Activated CD4-positive, alpha-beta T cell treated with anti-CD3 and anti-CD28 coated beads, Interleukin-2, amount 10 ng/mL, durations not matched to agents 24 days and 14 days (primary cell): ENCODE measurements at regions not wholly inside any gene's neighbourhood (a gene's known extent, or its start where the extent isn't known, plus 50 kb on each side); places are given as distances from the start of the nearest gene placed in this dataset.

Source experiments
- DNase-seq: peaks from one replicate; pipeline ENCODE4 v3.0.0; 2022
- H3K27ac Mint-ChIP-seq: one replicate; pipeline ENCODE4 v1.8.0; 2022; ENCODE audit warnings: mild to moderate bottlenecking, mixed read lengths
- H3K27me3 Mint-ChIP-seq: one replicate; pipeline ENCODE4 v1.8.0; 2022; ENCODE audit warnings: mixed read lengths
- H3K36me3 Mint-ChIP-seq: one replicate; pipeline ENCODE4 v1.8.0; 2022; ENCODE audit warnings: low read depth, mild to moderate bottlenecking, mixed read lengths
- H3K4me1 Mint-ChIP-seq: one replicate; pipeline ENCODE4 v1.8.0; 2021; ENCODE audit warnings: mixed read lengths
- H3K4me3 Mint-ChIP-seq: one replicate; pipeline ENCODE4 v1.8.0; 2022; ENCODE audit warnings: mild to moderate bottlenecking, moderate library complexity, mixed read lengths
- H3K9me3 Mint-ChIP-seq: one replicate; pipeline ENCODE4 v1.8.0; 2021; ENCODE audit warnings: mixed read lengths
- intact Hi-C: fragments of 100-400 bp; cut with micrococcal nuclease; formaldehyde crosslinking; loops from one replicate; pipeline ENCODE4 v1.15.1; 2023

DNA sequence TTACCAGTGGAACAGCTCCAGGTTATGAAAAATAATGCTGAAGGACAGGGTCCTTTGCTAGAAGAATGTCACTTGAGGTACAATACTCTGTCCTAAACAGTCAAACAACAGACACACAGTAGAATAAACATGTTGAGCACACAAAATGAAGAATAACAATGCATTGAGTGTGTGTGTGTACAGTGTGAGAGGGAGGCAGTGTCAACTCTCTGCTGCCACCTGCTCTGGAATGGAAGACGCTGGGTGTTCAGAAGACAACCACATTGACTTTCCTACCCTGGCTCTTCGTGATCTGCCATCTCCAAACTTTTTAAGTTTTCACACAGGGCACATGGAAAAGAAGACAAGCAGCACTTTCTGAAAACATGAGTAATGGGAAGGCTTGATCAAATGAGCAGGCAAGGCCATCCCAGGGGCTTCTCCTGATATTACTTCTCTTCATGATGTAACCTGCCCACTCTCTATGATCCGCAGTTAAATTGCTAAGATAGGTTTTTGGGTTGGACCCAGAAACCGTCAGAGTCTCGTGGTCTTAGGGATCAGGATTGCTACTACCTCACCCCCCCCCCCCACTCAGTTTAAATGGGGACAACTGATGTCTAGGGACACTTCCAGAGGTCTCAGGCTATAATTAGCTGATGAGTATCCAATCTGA is 533.2 kb upstream of the TNP1 start:
- peaks cover 6% of the 10 kb centered on the region for H3K9me3 Mint-ChIP-seq
- H3K4me1 Mint-ChIP-seq = no peaks in the 10 kb centered on the region
- no peak overlapping the region for H3K4me3 Mint-ChIP-seq
- no peaks in the 10 kb centered on the region for H3K36me3 Mint-ChIP-seq
- DNase-seq = no peak
- no peak overlapping the region for H3K27ac Mint-ChIP-seq
- intact Hi-C loops = no loop called here
- H3K27me3 Mint-ChIP-seq = no peaks in the 10 kb centered on the region

DNA sequence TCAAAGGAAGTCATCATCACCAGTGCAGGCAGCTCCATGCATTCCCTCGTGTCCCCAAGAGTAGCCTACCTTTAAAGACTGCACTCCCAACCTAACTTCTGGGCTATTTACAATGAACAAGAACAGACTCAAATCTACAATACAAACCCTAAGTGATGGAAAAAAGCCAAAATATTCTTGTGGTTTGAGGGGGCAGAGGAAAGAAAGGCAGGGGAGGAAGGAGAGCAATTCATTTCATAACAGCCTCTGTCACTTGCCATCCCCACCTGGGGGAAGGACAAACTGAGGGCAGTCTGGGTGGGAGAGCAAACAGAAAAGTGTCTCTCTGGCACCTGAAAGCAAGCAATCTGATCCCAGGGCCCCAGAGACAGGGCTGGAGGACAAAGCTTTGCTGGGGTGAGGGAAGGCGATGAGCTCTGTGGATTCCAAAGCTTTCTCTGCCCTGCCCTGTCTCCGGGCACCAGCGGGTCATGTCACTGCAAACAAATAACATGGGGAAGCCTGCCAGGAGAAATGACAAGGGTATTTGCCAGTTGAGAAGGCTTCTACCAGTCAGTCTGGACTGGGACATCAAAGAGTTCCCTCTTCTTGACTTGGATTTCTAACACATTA is 528.0 kb upstream of the TNP1 start:
- H3K27ac Mint-ChIP-seq = no peak overlapping the region

DNA sequence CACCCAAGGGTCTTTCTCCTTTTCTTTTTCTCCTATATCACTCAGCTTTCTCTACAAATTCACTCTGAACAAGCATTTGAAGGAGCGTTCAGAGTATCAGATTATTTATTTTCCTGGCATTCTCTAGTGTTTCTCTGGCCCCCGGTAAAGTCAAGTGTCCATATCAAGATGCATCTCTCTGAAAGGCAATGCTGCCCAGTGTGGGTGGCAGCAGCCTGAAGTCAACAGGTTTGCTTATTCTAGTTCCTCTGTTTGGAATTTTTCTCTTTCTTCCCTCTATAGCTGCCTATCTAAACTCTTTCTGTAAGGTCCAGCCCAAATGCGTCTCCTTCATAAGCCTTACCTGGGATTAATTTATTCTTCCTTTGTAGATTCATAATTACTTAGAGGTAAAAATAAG is 526.2 kb upstream of the TNP1 start:
- DNase-seq = no peak
- Mint-ChIP-seq H3K4me3 (no peak overlapping the region), H3K36me3 (no peaks in the 10 kb centered on the region), H3K27ac (no peak overlapping the region), H3K4me1 (no peaks in the 10 kb centered on the region), H3K9me3 (peaks cover 9% of the 10 kb centered on the region), H3K27me3 (peaks cover 2% of the 10 kb centered on the region)
- intact Hi-C loops = no loop called here

More for the DNA sequence above, 528.0 kb upstream of the TNP1 start:
- no peaks in the 10 kb centered on the region for H3K36me3 Mint-ChIP-seq
- intact Hi-C loops = no loop called here
- H3K4me1 Mint-ChIP-seq = no peaks in the 10 kb centered on the region
- H3K9me3 Mint-ChIP-seq = peaks cover 9% of the 10 kb centered on the region
- no peak for DNase-seq
- no peak overlapping the region for H3K4me3 Mint-ChIP-seq
- H3K27me3 Mint-ChIP-seq = peaks cover 2% of the 10 kb centered on the region

DNA sequence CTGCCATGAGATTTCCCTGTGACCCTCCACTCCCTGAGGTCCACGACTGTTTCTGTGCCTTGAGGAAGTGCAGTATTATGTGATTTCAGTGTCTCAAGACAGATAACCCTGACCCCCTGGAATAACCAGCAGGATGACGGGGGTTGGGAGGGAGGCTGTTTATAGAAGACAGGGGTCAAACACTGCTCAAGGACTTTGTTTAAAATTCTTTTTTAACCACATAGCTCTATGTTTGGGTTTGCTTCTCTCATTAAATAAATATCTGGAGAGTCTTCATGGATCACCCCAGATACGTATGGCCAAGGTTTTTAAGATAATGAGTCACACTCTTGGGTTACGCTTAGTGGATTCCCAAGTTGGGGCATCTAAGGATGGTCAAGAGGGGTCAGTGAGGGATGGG is 523.8 kb upstream of the TNP1 start:
- Mint-ChIP-seq H3K9me3 (peaks cover 6% of the 10 kb centered on the region), H3K36me3 (no peaks in the 10 kb centered on the region), H3K4me3 (no peak overlapping the region), H3K4me1 (no peaks in the 10 kb centered on the region), H3K27me3 (peaks cover 2% of the 10 kb centered on the region), H3K27ac (no peak overlapping the region)
- DNase-seq = no peak
- intact Hi-C loops = no loop called here

DNA sequence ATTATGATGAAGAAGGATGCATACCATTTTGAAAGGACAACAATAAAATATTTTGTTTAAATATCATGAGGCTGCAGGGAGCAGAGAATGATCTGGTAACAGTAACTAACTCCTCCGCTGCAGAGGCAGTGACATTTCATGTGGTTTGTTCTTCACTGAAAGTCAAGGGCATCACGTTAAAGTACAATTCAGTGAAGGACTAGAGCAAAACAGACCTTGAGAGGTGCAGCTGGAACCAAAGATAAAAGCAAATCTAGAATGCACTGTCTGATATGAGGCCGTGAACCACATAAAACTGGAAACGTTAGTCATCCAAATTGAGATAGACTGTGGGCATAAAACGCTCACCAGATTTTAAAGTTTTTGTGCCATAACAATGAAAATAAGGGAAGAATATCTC is 522.9 kb upstream of the TNP1 start:
- Mint-ChIP-seq H3K4me3 (no peak overlapping the region), H3K36me3 (no peaks in the 10 kb centered on the region), H3K4me1 (no peaks in the 10 kb centered on the region), H3K9me3 (peaks cover 6% of the 10 kb centered on the region), H3K27me3 (peaks cover 2% of the 10 kb centered on the region), H3K27ac (no peak overlapping the region)
- intact Hi-C loops = no loop called here
- DNase-seq = no peak

DNA sequence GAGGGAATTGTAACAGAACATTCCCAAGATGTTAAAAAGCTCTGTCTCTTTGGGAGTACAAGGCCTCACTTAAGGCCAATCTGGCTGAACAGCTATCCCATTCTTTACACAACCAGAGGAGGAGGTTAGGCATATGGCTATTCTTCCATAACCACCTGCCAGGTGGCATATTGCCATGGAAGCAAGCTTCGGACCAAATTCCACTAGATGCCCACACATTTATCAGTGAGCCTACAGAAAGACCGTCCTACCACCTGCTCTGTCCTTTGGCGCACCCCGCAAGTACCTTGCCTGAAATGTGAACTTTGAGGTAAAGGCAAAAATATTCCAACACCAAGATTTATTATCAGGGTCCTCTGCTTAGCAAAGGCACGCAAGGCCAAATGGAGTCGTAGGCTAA is 519.9 kb upstream of the TNP1 start:
- peaks cover 3% of the 10 kb centered on the region for H3K27me3 Mint-ChIP-seq
- intact Hi-C loops = no loop called here

DNA sequence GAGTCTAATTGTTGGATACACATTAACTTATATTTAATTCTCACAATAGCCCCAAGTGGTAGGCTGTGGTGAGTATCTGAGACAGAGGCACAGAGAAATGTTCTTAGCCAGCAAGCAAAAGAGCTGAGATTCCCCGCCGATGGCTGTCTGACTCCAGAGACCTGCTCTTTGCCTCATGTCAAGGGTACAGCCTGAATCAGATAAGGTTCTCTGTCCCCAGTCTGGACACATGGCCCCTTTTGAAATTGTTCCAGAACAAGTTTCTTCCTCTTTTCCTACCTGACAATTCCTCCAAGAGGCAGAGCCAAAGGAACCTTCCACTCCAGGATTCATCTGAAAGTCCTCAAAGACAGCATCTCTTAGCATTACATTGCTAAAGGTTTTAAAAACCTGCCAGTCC is 512.9 kb upstream of the TNP1 start:
- H3K9me3 Mint-ChIP-seq = peaks cover 9% of the 10 kb centered on the region
- intact Hi-C loops = no loop called here
- no peak for DNase-seq
- no peak overlapping the region for H3K4me3 Mint-ChIP-seq
- no peak overlapping the region for H3K27ac Mint-ChIP-seq
- peaks cover 2% of the 10 kb centered on the region for H3K4me1 Mint-ChIP-seq
- H3K27me3 Mint-ChIP-seq = peaks cover 2% of the 10 kb centered on the region
- no peaks in the 10 kb centered on the region for H3K36me3 Mint-ChIP-seq

More for the DNA sequence above, 519.9 kb upstream of the TNP1 start:
- no peak for DNase-seq
- Mint-ChIP-seq H3K9me3 (peaks cover 16% of the 10 kb centered on the region), H3K36me3 (no peaks in the 10 kb centered on the region), H3K4me1 (no peaks in the 10 kb centered on the region), H3K27ac (no peak overlapping the region), H3K4me3 (no peak overlapping the region)

DNA sequence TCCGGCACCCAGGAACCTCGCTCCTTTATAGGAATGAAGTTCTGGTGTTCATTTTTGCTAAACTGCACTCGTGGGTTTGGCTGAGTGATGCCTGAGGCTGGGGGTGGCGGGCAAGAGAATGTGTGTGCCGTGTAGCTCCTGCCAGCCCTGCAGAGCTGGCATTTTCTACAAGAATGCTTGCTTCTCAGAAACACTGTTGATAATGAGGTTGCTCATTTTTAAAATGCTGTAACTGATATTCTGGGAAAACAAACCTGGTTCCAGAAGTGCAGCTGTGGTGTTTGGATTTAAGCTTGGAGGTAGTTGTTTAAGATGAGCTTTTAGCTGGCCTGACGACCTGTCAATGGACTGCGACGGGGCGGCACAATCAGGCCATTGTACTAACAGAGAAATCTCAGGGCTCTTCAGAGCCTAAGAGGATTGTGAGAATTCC is 511.9 kb upstream of the TNP1 start:
- no peak for DNase-seq
- H3K27me3 Mint-ChIP-seq = peaks cover 2% of the 10 kb centered on the region
- no peak overlapping the region for H3K4me3 Mint-ChIP-seq
- peaks cover 2% of the 10 kb centered on the region for H3K4me1 Mint-ChIP-seq
- no peaks in the 10 kb centered on the region for H3K36me3 Mint-ChIP-seq
- no peak overlapping the region for H3K27ac Mint-ChIP-seq
- intact Hi-C loops = no loop called here
- peaks cover 9% of the 10 kb centered on the region for H3K9me3 Mint-ChIP-seq

DNA sequence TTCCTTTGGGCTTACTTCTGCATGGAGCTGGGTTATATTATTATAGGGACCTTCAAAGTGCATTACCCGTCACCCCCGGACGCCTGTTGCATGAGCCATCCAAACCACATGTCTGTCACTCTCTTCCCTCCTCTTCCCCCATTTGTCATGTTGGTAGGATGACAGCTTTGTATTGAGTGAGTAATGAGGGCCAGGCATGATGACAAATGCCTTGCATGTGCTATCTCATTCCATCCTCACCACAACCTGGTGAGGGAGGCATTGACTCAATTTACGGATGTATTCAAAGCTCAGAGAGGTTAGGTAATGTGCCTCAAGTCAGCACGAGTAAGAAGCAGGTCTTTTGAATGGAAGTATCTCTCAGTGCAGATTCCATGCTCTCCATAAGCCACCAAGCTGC is 510.5 kb upstream of the TNP1 start:
- no peak for DNase-seq
- peaks cover 2% of the 10 kb centered on the region for H3K4me1 Mint-ChIP-seq
- intact Hi-C loops = no loop called here
- no peaks in the 10 kb centered on the region for H3K36me3 Mint-ChIP-seq
- H3K27me3 Mint-ChIP-seq = no peaks in the 10 kb centered on the region
- H3K27ac Mint-ChIP-seq = no peak overlapping the region
- no peak overlapping the region for H3K4me3 Mint-ChIP-seq
- no peaks in the 10 kb centered on the region for H3K9me3 Mint-ChIP-seq

DNA sequence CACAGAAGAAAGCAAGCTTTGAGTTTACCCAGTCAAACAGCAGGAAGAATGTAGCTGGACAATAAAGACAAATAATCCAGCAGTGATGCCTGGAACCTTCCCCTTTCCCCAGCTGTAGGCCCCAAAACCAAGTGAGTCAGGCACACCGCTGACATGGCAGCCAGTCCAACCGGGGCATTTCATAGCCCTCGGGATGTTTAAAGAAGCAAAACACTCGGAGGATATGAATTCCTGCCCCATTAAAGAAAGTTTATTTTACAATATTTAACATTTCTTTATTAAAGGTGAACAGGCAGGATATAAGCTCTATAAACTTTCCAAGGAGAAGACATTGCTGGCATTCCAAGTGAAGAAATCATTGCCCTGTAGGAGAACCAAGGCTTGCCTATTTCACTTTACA is 507.6 kb upstream of the TNP1 start:
- no peaks in the 10 kb centered on the region for H3K36me3 Mint-ChIP-seq
- peaks cover 2% of the 10 kb centered on the region for H3K4me1 Mint-ChIP-seq
- H3K27me3 Mint-ChIP-seq = peaks cover 2% of the 10 kb centered on the region
- H3K4me3 Mint-ChIP-seq = no peak overlapping the region
- H3K9me3 Mint-ChIP-seq = peaks cover 6% of the 10 kb centered on the region
- no peak for DNase-seq
- H3K27ac Mint-ChIP-seq = no peak overlapping the region
- intact Hi-C loops = no loop called here

DNA sequence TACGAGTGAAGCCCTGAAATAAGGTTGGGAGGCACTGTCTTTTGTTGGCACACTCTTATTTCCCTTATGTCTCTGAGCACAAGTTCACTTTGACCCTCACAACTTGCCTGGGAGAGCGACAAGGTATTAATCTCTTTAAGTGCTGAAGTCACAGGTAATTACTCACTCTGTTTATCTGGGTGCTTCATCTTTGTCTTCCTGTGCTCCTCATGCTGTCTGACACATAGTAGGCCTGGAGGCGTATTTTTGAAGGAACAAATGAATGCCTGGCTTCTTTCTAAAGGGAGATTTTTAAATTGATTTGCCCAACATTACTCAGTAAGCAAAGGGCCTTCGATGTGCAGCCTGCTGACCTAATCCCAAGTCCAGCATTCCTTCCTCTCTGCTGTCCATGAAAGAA is 507.1 kb upstream of the TNP1 start:
- intact Hi-C loops = no loop called here
- no peak for DNase-seq
- Mint-ChIP-seq H3K36me3 (no peaks in the 10 kb centered on the region), H3K9me3 (peaks cover 6% of the 10 kb centered on the region), H3K4me1 (peaks cover 2% of the 10 kb centered on the region), H3K27ac (no peak overlapping the region), H3K27me3 (peaks cover 2% of the 10 kb centered on the region), H3K4me3 (no peak overlapping the region)

DNA sequence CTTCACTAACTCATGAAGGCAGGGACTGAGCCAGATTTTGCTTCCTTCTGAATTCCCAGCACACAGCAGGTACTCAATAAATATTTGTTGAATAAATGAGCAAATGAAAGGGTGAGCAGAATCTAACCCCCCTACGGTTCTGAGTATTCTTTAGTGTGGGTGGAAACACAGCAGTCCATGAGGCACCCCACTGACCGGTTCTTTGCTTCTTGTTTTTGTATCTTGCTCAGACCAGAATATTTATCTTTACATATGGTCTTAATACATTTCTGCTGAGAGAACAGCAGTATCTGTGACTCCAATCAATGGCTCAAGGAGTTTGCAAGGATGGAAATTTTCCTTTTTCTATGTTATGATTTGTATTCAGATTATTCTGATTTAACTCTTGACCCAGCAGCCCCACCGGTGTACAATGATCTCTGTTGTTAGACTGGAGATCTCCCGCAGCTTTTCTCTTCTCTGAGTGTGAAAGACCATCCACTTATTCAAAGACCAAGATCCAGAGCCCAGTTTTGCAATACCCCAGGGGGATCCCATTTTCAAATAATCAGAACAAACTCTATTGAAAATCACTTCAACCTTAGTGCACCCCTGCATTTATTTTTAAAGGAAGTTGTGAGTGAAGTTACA is 506.5 kb upstream of the TNP1 start:
- Mint-ChIP-seq H3K4me3 (no peak overlapping the region), H3K27ac (no peak overlapping the region), H3K27me3 (peaks cover 2% of the 10 kb centered on the region), H3K4me1 (peaks cover 2% of the 10 kb centered on the region), H3K9me3 (peaks cover 6% of the 10 kb centered on the region), H3K36me3 (no peaks in the 10 kb centered on the region)
- no peak for DNase-seq
- intact Hi-C loops = no loop called here

DNA sequence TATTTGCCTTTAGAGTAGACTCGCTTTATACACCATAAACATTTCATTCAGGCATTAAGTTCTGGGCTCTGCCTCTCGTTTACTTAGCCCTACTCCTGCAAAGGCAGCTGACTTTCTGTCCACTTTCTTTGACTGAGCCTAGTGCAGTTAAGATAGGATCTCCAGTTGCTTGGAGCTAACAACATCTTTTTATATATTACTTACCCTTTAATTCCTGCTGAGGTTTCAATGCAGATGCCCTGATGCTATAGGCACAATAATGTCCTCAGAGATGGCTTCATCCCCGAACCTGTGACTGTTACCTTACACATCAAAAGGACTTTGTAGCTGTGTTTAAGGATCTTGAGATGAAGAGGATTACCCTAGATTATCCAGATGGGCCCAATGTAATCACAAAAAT is 505.8 kb upstream of the TNP1 start:
- H3K9me3 Mint-ChIP-seq = peaks cover 6% of the 10 kb centered on the region
- H3K27me3 Mint-ChIP-seq = peaks cover 2% of the 10 kb centered on the region
- intact Hi-C loops = no loop called here
- DNase-seq = no peak
- no peak overlapping the region for H3K27ac Mint-ChIP-seq
- no peak overlapping the region for H3K4me3 Mint-ChIP-seq
- H3K4me1 Mint-ChIP-seq = peaks cover 2% of the 10 kb centered on the region
- H3K36me3 Mint-ChIP-seq = no peaks in the 10 kb centered on the region

DNA sequence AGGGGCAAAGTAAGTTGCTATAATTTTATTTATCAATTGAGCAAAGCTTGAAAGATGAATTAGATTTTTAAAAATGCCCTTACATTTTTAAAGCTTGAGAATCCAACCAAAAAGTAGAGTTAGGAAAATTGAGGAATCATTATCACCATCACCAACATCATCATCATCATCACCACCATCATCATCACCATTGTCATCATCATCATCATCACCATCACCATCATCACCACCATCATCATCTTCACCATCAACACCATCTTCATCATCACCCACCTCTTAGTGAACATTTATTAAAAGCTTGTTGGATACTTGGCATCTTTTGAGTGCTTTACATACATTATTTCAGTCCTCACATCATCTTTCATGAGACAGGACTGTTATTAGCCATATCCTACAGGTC is 504.4 kb upstream of the TNP1 start:
- peaks cover 6% of the 10 kb centered on the region for H3K9me3 Mint-ChIP-seq
- H3K4me3 Mint-ChIP-seq = no peak overlapping the region
- DNase-seq = no peak
- intact Hi-C loops = no loop called here
- no peaks in the 10 kb centered on the region for H3K4me1 Mint-ChIP-seq
- H3K36me3 Mint-ChIP-seq = no peaks in the 10 kb centered on the region
- H3K27ac Mint-ChIP-seq = no peak overlapping the region
- peaks cover 2% of the 10 kb centered on the region for H3K27me3 Mint-ChIP-seq
